ENCODE measurements at regions not wholly inside any gene's neighbourhood (a gene's known extent, or its start where the extent isn't known, plus 50 kb on each side); places are given as distances from the start of the nearest gene placed in this dataset.
A peak's percentile ranks its signal among the peaks of the same experiment; 100 is the strongest.

DNA sequence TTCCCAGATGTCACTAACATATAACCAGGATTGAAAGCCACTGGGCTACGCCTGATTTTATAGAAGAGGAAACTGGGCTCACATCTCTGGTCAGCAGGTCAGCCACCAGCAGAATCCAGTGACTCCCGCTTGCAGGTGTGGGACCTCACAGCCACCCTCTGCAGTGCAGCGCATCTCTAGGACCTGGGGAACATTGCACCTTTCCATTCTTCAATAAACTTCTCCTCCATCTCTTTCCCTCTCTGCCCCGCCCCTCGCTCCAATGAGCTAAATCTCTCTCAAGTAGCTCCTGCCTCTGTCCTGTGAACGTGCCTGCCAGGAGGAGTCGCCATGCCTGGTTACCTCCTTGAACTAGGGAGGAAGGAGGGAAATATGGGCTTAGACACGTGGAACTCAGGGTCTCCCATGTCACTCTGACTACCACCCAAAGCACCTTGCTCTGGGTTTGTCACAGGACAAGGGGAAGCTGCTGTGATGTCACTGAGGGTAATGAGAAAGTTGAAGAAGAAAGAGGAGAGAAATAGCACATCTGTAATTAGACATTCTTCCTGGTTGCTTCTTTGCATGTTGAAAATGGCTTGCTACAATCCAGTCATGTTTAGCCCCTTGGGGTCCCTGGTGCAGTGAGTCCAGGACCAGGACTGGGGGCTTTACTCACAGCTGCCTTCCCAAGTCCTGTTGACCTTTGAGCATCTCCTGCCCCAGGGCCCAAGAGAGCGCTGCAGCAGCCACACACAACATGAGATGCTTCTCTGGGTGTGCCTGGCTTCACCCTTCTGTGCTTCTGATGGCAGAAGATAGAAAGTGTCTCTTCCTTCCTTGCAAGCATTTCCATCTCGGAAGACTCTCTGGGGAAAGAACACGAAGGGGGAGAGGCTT is 469.4 kb downstream of the PREX1 start:
- no peak for DNase-seq (ENCODE audit: low read depth)

GRCh38 chr20:48357714-48358113 is 470.1 kb downstream of the PREX1 start:
- no peak for DNase-seq (ENCODE audit: low read depth)

DNA sequence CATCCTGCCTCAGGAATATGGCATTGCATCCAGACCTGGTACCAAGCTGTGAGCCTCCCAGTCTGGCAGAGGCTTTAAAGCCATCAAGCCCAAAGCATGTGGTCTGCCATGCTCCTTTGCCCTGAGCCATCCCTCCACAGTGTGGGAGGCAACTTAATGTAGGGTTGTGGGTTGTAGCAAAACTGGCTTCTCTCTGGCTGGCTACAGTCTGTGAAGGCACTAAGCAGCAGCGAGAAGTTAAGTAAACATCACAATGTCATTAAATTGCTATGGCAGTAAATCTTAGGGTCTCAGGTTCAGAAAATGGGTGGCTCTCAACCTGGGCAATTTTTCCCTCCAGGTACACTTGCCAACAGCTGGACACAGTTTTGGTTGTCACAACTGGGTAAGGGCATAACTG is 472.9 kb downstream of the PREX1 start:
- DNase-seq (ENCODE audit: low read depth) = no peak

DNA sequence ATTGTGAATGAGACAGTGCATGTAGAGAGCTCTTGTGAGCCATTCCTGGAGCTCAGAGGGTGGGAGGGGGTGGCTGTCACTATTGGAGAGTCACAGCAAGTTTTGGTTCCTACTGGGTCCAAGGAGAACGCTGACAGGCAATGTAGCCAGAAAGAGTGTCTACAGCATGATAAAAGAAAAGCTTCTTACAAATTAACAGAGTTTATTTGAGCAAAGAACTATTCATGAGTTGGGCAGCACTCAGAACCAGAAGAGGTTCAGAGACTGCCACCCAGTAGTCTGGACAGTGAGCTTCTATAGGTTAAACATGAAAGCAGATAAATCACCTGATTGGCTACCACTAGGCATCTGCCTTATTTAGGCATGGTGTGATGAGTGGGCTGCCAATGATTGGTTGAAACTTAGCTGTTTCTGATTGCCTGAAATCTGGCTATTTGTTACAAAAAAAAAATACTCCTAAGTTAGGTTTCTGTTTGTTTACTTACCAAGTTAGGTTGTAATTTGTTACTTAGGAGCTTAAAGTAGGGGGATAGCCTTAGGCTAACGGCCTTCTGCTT is 473.4 kb downstream of the PREX1 start:
- DNase-seq (ENCODE audit: low read depth) = no peak

- no peak for DNase-seq (ENCODE audit: low read depth)
These were observed 475.2 kb downstream of the PREX1 start for GRCh38 chr20:48352628-48353027.

DNA sequence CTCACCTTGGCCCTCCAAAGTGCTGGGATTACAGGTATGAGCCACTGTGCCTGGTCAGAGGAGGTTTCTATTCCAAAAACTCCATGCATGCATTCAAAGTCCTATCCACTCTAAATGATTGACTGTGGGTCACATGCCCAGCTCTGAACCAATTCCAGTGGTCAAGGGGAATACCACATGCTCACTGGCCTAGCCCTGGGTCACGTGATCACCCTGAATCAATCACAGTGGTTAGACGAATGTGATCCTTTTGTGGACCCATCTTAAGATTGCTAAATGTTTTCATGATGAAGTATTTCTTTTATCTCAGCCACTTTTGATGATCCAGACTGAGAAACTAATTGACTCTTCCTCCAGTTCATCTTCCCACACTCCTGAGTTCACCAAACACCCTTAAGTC is 475.8 kb downstream of the PREX1 start:
- no peak for DNase-seq (ENCODE audit: low read depth)

- no peak for DNase-seq (ENCODE audit: low read depth)
These were observed 477.3 kb downstream of the PREX1 start for GRCh38 chr20:48350313-48350988.

DNA sequence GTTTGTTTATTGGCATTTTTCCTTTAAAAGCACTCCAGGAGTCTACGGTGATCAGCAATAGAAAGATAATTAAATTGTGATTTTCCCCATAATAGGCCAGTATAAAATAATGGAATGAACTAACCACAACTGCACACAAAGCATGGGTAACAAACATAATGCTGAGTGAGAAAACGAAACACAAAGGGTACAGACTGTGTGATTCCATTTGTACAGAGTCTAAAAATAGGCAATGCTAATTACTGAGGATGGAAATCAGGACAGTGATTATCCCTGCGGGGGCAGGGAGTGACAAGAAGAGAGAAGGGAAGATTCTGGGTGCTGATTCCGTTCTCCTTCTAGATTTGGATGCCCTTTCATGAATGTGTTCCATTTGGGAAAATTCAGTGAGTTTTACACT is 478.1 kb downstream of the PREX1 start:
- DNase-seq (ENCODE audit: low read depth) = no peak

- no peak for DNase-seq (ENCODE audit: low read depth)
These were observed 479.8 kb downstream of the PREX1 start for GRCh38 chr20:48348022-48348421.

DNA sequence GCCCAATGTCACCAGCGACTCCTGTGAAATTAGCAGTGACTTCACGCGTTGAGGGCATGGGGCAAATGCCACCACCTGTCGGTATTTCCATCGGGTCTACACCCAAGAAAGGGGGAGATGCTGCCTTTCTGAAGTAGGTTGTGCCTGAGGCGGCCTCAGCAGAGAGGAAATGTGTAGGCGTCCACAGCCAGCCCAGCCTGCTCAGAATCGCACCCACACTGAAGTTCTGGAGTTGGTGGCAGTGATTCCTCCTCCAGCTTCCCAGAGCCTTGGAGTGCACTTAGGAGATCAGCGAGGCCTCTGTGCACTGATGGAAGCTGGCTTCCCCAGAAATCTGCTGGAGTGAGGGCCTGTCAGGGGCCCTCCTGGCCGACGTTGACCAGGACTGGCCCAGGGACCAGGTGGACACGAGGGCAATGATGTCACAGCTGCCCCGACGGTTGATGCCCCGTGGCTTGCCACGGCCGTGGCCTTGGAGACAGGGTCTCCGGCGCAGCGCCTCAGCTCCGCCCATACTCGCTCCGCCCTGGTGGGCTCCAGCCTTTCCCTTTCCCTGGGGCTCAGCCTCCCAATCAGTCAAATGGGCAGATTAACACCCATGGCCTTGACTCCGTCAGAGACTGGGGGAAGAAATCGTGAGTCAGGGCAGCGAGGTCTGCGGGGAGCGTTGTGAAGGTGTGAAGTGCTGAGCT is 484.8 kb downstream of the PREX1 start:
- no peak for DNase-seq (ENCODE audit: low read depth)

GRCh38 chr20:48340883-48341281 is 486.9 kb downstream of the PREX1 start:
- DNase-seq (ENCODE audit: low read depth) = no peak

GRCh38 chr20:48339986-48340882 is 487.6 kb downstream of the PREX1 start:
- DNase-seq (ENCODE audit: low read depth) = no peak

DNA sequence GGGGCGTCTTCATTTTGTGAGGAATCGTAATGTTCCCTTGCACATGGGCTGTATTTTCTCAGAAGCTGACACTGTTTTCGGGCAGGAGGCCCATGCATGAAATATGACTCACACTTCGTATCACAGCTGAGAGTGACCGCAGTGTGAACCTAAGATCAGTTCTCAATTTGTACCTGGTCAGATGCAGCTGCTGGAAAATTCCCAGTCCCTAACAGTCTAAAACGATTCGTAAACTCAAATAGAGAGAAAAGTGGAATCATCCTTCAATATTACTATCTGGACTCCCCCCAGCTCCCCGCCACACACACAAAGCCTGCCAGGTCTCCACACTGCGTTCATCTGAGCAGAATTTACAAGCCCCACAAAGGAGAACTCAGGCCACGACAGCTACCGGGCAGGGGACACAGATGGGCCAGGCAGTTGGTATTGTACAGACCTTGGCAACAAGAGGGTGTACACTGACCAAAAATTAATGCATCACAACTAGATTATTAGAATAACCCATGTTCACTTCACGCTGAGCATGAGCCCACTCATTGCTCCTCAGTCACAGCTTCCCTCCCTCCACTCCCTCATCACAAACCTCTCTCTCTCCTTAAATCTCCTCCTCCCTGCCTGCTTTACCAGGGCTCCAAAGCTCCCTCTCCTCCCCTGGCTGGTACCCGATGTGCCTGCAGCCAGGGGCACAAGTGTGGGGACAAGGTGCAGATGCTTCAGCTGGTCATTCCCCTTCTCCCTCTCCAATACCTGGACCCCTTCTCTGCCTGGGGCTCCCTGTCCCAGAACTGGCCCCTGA is 488.4 kb downstream of the PREX1 start:
- peak; percentile 72 for DNase-seq (ENCODE audit: low read depth)

DNA sequence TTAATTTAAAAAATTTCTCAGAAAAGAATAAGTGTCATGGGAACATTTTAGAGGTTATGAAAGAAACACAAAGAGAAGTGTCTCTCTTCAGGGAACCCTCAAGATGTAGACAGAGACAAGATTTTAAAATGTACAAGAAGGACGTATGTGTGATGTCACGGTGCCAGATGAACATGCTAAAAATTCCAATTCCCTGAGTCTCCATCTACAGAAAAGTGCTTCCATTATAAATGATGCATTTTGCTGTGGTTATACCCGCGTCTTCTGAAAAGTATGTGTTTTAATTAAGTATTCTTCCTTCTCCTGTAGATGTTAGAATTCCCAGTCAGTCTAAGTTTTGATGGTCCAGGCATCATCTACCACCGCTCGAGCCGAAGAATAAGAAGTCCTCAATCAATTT is 489.1 kb downstream of the PREX1 start:
- DNase-seq (ENCODE audit: low read depth) = no peak

DNA sequence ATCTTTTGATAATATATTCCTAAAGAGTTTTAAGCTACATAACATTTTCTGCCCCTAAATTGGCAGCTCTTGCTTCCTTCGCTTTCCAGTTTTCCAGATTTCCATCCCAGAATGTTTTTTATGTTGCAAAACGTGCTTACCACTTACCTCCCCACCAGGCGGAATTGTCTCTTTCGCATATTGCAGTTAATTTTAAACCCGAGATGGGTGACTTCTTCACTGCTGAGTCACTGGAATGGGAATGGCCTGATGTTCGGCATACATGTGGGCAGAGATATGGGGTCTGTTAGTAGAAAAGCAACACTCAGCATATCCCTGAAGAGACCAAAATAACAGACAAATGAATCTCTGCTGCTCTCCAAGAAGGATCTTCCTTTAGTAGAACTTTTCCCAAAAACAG is 491.2 kb downstream of the PREX1 start:
- peak; percentile 73 for DNase-seq (ENCODE audit: low read depth)

- DNase-seq (ENCODE audit: low read depth) = peak; percentile 9
These were observed 492.3 kb downstream of the PREX1 start for GRCh38 chr20:48335308-48336050.

DNA sequence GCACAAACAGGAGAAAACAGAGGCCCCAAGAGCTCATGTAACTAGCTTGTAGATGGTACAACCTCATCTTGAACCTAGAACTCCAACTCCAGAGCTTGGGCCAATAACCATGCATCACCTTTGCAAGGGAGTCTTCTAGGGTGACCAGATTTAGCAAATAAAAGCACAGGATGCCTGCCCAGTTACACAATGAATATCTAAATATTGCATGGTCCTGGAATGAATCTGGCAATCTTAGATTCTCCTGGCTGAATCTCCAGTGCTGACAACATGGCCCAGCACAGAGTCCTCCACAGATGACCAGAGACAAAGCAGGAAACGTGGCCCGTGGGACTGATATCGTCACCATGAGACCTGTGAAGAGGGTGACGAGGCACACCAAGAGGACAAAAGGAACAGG is 494.1 kb downstream of the PREX1 start:
- no peak for DNase-seq (ENCODE audit: low read depth)

DNA sequence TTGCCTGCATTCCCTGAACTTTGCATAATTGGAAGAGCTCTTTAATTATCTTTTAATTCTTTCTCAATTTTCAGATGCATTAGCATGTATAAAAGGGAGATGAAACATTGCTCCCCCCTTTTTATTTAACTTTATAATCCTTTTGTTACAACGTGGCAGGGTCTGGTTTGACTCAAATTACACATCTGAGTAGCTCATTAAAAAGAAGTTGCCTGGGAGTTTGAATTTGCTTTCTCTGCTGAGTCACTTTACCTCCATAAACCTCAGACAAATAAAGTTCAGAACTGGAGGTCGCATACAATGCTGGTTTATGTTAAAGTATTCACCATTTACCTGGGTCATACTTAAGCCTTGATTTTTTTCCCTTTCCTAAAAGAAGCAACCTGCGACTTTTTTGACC is 495.2 kb downstream of the PREX1 start:
- peak; percentile 59 for DNase-seq (ENCODE audit: low read depth)

DNA sequence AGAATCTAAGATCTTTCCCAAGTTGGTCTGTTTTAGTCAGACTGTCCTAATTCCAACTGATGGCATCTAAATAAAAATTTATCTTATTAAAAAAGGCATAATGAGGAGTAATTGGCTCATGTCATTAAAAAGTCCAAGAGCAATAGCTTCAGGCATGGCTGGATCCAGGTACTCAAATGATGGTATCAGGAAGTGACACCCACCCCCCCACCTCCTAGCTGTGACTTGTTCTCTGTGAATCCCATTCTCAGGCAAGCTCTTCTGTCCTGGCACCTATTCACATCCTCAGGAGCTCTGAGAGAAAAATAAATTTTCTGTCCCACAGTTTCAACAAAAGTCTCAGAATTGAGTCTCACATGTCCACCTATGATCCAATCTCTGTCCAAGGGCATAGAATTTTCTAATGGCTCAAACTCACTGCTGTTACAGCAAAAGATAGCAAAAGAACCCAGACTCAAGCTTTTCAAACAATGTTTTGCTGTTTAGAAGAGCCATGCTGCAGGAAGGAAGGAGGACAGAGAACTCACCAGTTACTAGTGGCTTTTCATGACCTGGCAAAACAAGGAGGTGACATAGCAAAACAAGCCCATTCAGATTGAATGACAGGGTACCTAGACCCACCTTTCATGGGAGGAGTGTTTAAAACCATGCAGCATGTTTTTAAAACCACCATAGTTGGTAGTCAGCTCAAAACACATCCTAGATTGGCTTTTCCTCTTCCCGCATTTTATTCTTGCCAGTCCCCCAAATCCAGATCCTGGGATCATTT is 496.1 kb downstream of the PREX1 start:
- no peak for DNase-seq (ENCODE audit: low read depth)
